ENCODE measurements at regions not wholly inside any gene's neighbourhood (a gene's known extent, or its start where the extent isn't known, plus 50 kb on each side); places are given as distances from the start of the nearest gene placed in this dataset.

- Histone ChIP-seq H3K4me1 (ENCODE audit: insufficient read depth, poor library complexity, severe bottlenecking) (peaks cover 6% of the 10 kb centered on the region), H3K4me3 (ENCODE audit: severe bottlenecking) (no peak overlapping the region), H3K36me3 (ENCODE audit: low read depth) (no peaks in the 10 kb centered on the region), H3K27me3 (ENCODE audit: insufficient read depth, poor library complexity, severe bottlenecking) (no peaks in the 10 kb centered on the region), H3K27ac (ENCODE audit: poor library complexity, severe bottlenecking) (no peak overlapping the region), H3K9me3 (ENCODE audit: severe bottlenecking) (no peaks in the 10 kb centered on the region)
- DNase-seq (ENCODE audit: low spot score) (no peak), ATAC-seq (ENCODE audit: low read depth) (no peak)
- no peak for TF ChIP-seq CTCF (IDR thresholded peaks at IDR 0.05; ENCODE audit: poor library complexity, severe bottlenecking)
These were observed 210.2 kb upstream of the ECI2 start for GRCh38 chr6:4345543-4345942.

- H3K27ac ChIP-seq (ENCODE audit: poor library complexity, severe bottlenecking), result no peak overlapping the region
- H3K27me3 ChIP-seq (ENCODE audit: insufficient read depth, poor library complexity, severe bottlenecking), result no peaks in the 10 kb centered on the region
- ATAC-seq (ENCODE audit: low read depth) (no peak), DNase-seq (ENCODE audit: low spot score) (no peak)
- no peak for TF ChIP-seq CTCF (IDR thresholded peaks at IDR 0.05; ENCODE audit: poor library complexity, severe bottlenecking)
- H3K4me3 ChIP-seq (ENCODE audit: severe bottlenecking), result no peak overlapping the region
- no peaks in the 10 kb centered on the region for H3K36me3 ChIP-seq (ENCODE audit: low read depth)
- H3K9me3 ChIP-seq (ENCODE audit: severe bottlenecking), result no peaks in the 10 kb centered on the region
- H3K4me1 ChIP-seq (ENCODE audit: insufficient read depth, poor library complexity, severe bottlenecking), result no peaks in the 10 kb centered on the region
These were observed 209.0 kb upstream of the ECI2 start for GRCh38 chr6:4344317-4344899.

GRCh38 chr6:4342407-4343137 lies 207.2 kb upstream of the ECI2 start:
- Histone ChIP-seq H3K4me3 (ENCODE audit: severe bottlenecking) (no peak overlapping the region), H3K27me3 (ENCODE audit: insufficient read depth, poor library complexity, severe bottlenecking) (no peaks in the 10 kb centered on the region), H3K36me3 (ENCODE audit: low read depth) (no peaks in the 10 kb centered on the region), H3K27ac (ENCODE audit: poor library complexity, severe bottlenecking) (no peak overlapping the region), H3K4me1 (ENCODE audit: insufficient read depth, poor library complexity, severe bottlenecking) (no peaks in the 10 kb centered on the region), H3K9me3 (ENCODE audit: severe bottlenecking) (no peaks in the 10 kb centered on the region)
- ATAC-seq (ENCODE audit: low read depth) (no peak), DNase-seq (ENCODE audit: low spot score) (no peak)
- no peak for TF ChIP-seq CTCF (IDR thresholded peaks at IDR 0.05; ENCODE audit: poor library complexity, severe bottlenecking)

- DNase-seq (ENCODE audit: low spot score) (no peak), ATAC-seq (ENCODE audit: low read depth) (no peak)
- Histone ChIP-seq H3K27ac (ENCODE audit: poor library complexity, severe bottlenecking) (no peak overlapping the region), H3K36me3 (ENCODE audit: low read depth) (no peaks in the 10 kb centered on the region), H3K4me3 (ENCODE audit: severe bottlenecking) (no peak overlapping the region), H3K27me3 (ENCODE audit: insufficient read depth, poor library complexity, severe bottlenecking) (no peaks in the 10 kb centered on the region), H3K4me1 (ENCODE audit: insufficient read depth, poor library complexity, severe bottlenecking) (no peaks in the 10 kb centered on the region), H3K9me3 (ENCODE audit: severe bottlenecking) (no peaks in the 10 kb centered on the region)
- TF ChIP-seq CTCF (IDR thresholded peaks at IDR 0.05; ENCODE audit: poor library complexity, severe bottlenecking), result no peak
These were observed 205.9 kb upstream of the ECI2 start for GRCh38 chr6:4341078-4341797.

Measured in RWPE2 (cell line).